Tibial nerve (tissue), 4 donors: ENCODE measurements at regions not wholly inside any gene's neighbourhood (a gene's known extent, or its start where the extent isn't known, plus 50 kb on each side); places are given as distances from the start of the nearest gene placed in this dataset.

ENCODE experiments used
- CTCF ChIP-seq, 5 experiments: fragments of 200-600 bp in 3 of 5; fragments of 450-650 bp in 2 of 5; sonication (generic) in 3 of 5; IDR thresholded peaks; one replicate each; pipeline ENCODE4 v1.5.1; 2016 to 2019; ENCODE audit warnings: antibody characterized with exemption in 5 of 5, mild to moderate bottlenecking in 3 of 5, moderate library complexity in 2 of 5
- EP300 ChIP-seq, 2 donors: sonication (generic); formaldehyde crosslinking; IDR thresholded peaks; one replicate each; pipeline ENCODE4 v1.6.1; 2017; ENCODE audit warnings: antibody characterized with exemption in 2 of 2, mild to moderate bottlenecking in 1 of 2
- POLR2A ChIP-seq, 2 donors: fragments of 450-650 bp; IDR thresholded peaks; one replicate each; pipeline ENCODE4 v1.6.1; 2017; ENCODE audit warnings: antibody characterized with exemption in 2 of 2, mild to moderate bottlenecking in 2 of 2, moderate library complexity in 2 of 2

GRCh38 chr2:144244938-144245337, 275.0 kb downstream of the ZEB2 start:
- TF ChIP-seq EP300 (IDR thresholded peaks at IDR 0.05) (no peak), CTCF (IDR thresholded peaks at IDR 0.05) (no peak), POLR2A (IDR thresholded peaks at IDR 0.05) (no peak)
